ENCODE measurements at regions not wholly inside any gene's neighbourhood (a gene's known extent, or its start where the extent isn't known, plus 50 kb on each side); places are given as distances from the start of the nearest gene placed in this dataset.

DNA sequence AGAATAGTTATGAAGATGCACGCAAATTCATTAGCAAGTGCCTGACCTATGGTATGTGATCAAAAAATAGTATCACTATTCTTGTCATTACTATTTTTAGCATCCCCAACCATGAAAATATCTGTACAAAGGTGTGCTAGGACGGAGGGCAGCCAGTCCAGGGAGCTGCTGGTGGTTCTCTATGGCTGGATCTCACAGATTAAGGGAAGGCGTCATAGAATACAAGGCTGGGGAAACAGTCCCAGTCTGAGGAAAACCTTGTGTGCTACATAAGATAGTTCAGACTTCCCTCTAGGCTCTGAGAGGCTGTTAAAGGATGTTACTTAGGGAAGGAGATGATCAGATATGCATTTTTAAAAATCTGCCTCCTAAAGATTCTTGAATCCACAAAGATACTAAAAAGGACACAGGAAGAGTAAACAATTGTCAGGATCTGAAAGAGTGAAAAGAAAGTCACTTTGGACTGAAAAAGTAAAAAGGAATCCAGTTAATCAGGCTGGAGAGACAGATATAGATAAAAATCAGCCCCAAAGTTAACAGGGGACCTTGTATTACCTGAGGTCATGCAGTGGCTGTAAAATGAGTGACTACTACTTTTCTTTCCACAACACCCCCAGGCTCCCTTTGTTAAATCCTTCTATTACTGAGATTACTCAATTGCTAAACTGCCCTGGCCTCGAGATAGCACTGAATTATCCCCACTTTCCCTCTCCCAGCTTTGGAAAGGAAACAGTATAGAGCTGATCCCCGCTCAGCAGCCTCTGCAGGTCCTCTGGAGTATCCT is 108.6 kb downstream of the MAB21L3 start:
- H3K4me3 ChIP-seq: no peak overlapping the region
- no peak overlapping the region for H3K27ac ChIP-seq
- DNase-seq (ENCODE audit: low read depth in 1 of 2, low spot score in 1 of 2) (no peak), FAIRE-seq (no peak), ATAC-seq (no peak)
- no peaks in the 10 kb centered on the region for H3K4me1 ChIP-seq
- ChIA-PET POLR2A (no interaction called here), CTCF (interaction anchor here (1.3 kb wide), 1 partner anchor 9 kb away, joined by 3 read pairs; no protein-coding TSS in a partner anchor)
- H3K9me3 ChIP-seq: no peaks in the 10 kb centered on the region
- 37% methylated on average over 5 of the region's 5 CpGs for WGBS (ENCODE audit: missing lambda C conversion rate)
- no peak overlapping the region for H3K4me2 ChIP-seq
- TF ChIP-seq SREBF2 (IDR thresholded peaks at IDR 0.05) (no peak), EHF (CRISPR knock-in tag; IDR thresholded peaks at IDR 0.05) (no peak), KDM5A (IDR thresholded peaks at IDR 0.05) (no peak), NR3C1 (IDR thresholded peaks at IDR 0.05) (no peak), HDAC2 (IDR thresholded peaks at IDR 0.05) (no peak), POLR2A (IDR thresholded peaks at IDR 0.05; ENCODE audit: low read length) (no peak), HOXA7 (CRISPR knock-in tag; IDR thresholded peaks at IDR 0.05) (no peak), CHD4 (IDR thresholded peaks at IDR 0.05; ENCODE audit: borderline replicate concordance) (no peak), MAZ (IDR thresholded peaks at IDR 0.05; ENCODE audit: borderline replicate concordance, low read depth, low read length) (no peak)
- TF ChIP-seq, protein P1, sequence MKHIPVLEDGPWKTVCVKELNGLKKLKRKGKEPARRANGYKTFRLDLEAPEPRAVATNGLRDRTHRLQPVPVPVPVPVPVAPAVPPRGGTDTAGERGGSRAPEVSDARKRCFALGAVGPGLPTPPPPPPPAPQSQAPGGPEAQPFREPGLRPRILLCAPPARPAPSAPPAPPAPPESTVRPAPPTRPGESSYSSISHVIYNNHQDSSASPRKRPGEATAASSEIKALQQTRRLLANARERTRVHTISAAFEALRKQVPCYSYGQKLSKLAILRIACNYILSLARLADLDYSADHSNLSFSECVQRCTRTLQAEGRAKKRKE (CRISPR knock-in tag; IDR thresholded peaks at IDR 0.05; ENCODE audit: low read depth): no peak
- TF ChIP-seq, protein P2, sequence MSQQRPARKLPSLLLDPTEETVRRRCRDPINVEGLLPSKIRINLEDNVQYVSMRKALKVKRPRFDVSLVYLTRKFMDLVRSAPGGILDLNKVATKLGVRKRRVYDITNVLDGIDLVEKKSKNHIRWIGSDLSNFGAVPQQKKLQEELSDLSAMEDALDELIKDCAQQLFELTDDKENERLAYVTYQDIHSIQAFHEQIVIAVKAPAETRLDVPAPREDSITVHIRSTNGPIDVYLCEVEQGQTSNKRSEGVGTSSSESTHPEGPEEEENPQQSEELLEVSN (IDR thresholded peaks at IDR 0.05; ENCODE audit: borderline replicate concordance, low read depth): no peak
- TF ChIP-seq, protein P3, sequence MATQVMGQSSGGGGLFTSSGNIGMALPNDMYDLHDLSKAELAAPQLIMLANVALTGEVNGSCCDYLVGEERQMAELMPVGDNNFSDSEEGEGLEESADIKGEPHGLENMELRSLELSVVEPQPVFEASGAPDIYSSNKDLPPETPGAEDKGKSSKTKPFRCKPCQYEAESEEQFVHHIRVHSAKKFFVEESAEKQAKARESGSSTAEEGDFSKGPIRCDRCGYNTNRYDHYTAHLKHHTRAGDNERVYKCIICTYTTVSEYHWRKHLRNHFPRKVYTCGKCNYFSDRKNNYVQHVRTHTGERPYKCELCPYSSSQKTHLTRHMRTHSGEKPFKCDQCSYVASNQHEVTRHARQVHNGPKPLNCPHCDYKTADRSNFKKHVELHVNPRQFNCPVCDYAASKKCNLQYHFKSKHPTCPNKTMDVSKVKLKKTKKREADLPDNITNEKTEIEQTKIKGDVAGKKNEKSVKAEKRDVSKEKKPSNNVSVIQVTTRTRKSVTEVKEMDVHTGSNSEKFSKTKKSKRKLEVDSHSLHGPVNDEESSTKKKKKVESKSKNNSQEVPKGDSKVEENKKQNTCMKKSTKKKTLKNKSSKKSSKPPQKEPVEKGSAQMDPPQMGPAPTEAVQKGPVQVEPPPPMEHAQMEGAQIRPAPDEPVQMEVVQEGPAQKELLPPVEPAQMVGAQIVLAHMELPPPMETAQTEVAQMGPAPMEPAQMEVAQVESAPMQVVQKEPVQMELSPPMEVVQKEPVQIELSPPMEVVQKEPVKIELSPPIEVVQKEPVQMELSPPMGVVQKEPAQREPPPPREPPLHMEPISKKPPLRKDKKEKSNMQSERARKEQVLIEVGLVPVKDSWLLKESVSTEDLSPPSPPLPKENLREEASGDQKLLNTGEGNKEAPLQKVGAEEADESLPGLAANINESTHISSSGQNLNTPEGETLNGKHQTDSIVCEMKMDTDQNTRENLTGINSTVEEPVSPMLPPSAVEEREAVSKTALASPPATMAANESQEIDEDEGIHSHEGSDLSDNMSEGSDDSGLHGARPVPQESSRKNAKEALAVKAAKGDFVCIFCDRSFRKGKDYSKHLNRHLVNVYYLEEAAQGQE (IDR thresholded peaks at IDR 0.05): no peak
- TF ChIP-seq, protein P4, sequence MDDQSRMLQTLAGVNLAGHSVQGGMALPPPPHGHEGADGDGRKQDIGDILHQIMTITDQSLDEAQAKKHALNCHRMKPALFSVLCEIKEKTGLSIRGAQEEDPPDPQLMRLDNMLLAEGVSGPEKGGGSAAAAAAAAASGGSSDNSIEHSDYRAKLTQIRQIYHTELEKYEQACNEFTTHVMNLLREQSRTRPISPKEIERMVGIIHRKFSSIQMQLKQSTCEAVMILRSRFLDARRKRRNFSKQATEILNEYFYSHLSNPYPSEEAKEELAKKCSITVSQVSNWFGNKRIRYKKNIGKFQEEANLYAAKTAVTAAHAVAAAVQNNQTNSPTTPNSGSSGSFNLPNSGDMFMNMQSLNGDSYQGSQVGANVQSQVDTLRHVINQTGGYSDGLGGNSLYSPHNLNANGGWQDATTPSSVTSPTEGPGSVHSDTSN (IDR thresholded peaks at IDR 0.05): no peak

DNA sequence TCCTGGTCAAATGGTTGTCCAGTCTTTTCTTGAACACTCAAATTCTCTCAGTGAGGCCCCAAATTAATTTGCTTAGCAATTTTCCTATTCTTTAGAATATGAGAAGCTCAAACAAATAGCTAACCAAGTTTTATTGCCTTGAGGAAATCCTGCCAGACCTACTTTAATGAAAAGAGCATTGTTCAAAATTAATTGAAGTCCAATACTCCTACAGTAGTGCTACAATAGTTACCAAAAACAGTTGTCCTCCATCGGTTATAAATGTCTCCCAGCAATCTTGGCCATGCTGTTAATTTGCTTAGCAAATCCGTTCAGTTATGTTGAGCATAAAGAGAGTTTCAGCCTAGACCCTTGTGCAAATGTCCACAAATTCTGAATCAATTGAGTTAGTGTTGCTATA is 112.9 kb downstream of the MAB21L3 start:
- Histone ChIP-seq H3K27ac (no peak overlapping the region), H3K4me3 (no peak overlapping the region), H3K9me3 (no peaks in the 10 kb centered on the region), H3K4me2 (no peak overlapping the region), H3K4me1 (no peaks in the 10 kb centered on the region)
- FAIRE-seq (no peak), DNase-seq (ENCODE audit: low read depth in 1 of 2, low spot score in 1 of 2) (no peak), ATAC-seq (no peak)
- ChIA-PET POLR2A (no interaction called here), CTCF (interaction anchor here (0.8 to 0.9 kb wide), 2 partner anchors 85 to 262 kb away, joined by 3 read pairs; no protein-coding TSS in a partner anchor)
- WGBS (ENCODE audit: missing lambda C conversion rate): 6% methylated on average over 2 of the region's 2 CpGs
- TF ChIP-seq CBX8 (IDR thresholded peaks at IDR 0.05) (no peak), EHF (CRISPR knock-in tag; IDR thresholded peaks at IDR 0.05) (no peak), FOSL2 (IDR thresholded peaks at IDR 0.05) (no peak), FOSL2 (CRISPR knock-in tag; IDR thresholded peaks at IDR 0.05) (no peak), POLR2A (IDR thresholded peaks at IDR 0.05; ENCODE audit: low read length) (no peak), KDM5A (IDR thresholded peaks at IDR 0.05) (no peak), CHD2 (IDR thresholded peaks at IDR 0.05; ENCODE audit: low read length, partially characterized antibody) (no peak), SREBF2 (IDR thresholded peaks at IDR 0.05) (no peak), SMC3 (IDR thresholded peaks at IDR 0.05) (no peak), CBX2 (IDR thresholded peaks at IDR 0.05; ENCODE audit: borderline replicate concordance, low read depth) (no peak), CEBPB (IDR thresholded peaks at IDR 0.05) (no peak), ZC3H11A (IDR thresholded peaks at IDR 0.05) (no peak)
- TF ChIP-seq, protein P5, sequence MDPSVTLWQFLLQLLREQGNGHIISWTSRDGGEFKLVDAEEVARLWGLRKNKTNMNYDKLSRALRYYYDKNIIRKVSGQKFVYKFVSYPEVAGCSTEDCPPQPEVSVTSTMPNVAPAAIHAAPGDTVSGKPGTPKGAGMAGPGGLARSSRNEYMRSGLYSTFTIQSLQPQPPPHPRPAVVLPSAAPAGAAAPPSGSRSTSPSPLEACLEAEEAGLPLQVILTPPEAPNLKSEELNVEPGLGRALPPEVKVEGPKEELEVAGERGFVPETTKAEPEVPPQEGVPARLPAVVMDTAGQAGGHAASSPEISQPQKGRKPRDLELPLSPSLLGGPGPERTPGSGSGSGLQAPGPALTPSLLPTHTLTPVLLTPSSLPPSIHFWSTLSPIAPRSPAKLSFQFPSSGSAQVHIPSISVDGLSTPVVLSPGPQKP (IDR thresholded peaks at IDR 0.05; ENCODE audit: low read depth, low read length): no peak
- TF ChIP-seq, protein P6, sequence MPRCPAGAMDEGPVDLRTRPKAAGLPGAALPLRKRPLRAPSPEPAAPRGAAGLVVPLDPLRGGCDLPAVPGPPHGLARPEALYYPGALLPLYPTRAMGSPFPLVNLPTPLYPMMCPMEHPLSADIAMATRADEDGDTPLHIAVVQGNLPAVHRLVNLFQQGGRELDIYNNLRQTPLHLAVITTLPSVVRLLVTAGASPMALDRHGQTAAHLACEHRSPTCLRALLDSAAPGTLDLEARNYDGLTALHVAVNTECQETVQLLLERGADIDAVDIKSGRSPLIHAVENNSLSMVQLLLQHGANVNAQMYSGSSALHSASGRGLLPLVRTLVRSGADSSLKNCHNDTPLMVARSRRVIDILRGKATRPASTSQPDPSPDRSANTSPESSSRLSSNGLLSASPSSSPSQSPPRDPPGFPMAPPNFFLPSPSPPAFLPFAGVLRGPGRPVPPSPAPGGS (IDR thresholded peaks at IDR 0.05): no peak
- TF ChIP-seq, protein P7, sequence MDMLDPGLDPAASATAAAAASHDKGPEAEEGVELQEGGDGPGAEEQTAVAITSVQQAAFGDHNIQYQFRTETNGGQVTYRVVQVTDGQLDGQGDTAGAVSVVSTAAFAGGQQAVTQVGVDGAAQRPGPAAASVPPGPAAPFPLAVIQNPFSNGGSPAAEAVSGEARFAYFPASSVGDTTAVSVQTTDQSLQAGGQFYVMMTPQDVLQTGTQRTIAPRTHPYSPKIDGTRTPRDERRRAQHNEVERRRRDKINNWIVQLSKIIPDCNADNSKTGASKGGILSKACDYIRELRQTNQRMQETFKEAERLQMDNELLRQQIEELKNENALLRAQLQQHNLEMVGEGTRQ (IDR thresholded peaks at IDR 0.05): no peak
- TF ChIP-seq, protein P8, sequence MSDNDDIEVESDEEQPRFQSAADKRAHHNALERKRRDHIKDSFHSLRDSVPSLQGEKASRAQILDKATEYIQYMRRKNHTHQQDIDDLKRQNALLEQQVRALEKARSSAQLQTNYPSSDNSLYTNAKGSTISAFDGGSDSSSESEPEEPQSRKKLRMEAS (IDR thresholded peaks at IDR 0.05): no peak
- TF ChIP-seq, protein P9, sequence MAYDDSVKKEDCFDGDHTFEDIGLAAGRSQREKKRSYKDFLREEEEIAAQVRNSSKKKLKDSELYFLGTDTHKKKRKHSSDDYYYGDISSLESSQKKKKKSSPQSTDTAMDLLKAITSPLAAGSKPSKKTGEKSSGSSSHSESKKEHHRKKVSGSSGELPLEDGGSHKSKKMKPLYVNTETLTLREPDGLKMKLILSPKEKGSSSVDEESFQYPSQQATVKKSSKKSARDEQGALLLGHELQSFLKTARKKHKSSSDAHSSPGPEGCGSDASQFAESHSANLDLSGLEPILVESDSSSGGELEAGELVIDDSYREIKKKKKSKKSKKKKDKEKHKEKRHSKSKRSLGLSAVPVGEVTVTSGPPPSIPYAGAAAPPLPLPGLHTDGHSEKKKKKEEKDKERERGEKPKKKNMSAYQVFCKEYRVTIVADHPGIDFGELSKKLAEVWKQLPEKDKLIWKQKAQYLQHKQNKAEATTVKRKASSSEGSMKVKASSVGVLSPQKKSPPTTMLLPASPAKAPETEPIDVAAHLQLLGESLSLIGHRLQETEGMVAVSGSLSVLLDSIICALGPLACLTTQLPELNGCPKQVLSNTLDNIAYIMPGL (CRISPR knock-in tag; IDR thresholded peaks at IDR 0.05; ENCODE audit: borderline replicate concordance): no peak
